ENCODE measurements at regions not wholly inside any gene's neighbourhood (a gene's known extent, or its start where the extent isn't known, plus 50 kb on each side); places are given as distances from the start of the nearest gene placed in this dataset.
"Not testable (repeated sequence)": the region's sequence is repeated elsewhere in the genome, so short reads cannot be mapped to it uniquely, and the experiment has no call there.

DNA sequence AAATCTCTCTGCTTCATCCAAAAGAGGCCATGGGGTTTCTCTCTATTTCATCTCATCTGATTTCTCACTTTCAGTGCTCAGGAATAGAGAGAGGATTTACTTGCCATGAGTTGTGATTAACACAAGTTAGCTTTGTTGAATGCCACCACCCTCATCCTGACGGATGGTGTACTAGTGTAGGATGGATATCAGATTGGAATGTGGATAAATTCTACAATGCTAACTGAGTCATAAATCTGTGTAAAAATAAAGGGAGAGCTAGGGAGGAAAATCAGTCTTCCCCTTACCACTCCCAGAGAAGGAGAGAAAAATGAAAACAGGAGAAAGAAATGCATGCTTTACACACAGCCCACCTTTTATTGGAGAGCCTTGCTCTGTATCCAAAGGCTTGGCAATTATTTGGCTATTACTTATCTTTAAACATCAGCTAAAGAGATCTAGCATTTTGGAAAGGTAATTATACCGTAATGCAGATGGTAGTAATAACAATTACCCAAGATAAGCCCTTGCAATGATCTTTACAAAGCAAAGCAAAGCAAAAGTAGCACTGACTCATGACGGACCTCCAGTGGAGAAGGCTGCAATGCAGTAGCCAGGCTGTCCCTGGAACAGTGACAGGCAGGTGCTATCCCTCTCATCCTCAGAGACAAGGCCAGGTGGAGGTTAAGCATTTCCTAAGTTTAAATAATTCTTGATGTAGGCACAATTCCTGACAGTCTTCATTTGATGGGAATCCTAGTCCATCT is 306.3 kb upstream of the PPARGC1A start:
- DNase-seq, result no peak

DNA sequence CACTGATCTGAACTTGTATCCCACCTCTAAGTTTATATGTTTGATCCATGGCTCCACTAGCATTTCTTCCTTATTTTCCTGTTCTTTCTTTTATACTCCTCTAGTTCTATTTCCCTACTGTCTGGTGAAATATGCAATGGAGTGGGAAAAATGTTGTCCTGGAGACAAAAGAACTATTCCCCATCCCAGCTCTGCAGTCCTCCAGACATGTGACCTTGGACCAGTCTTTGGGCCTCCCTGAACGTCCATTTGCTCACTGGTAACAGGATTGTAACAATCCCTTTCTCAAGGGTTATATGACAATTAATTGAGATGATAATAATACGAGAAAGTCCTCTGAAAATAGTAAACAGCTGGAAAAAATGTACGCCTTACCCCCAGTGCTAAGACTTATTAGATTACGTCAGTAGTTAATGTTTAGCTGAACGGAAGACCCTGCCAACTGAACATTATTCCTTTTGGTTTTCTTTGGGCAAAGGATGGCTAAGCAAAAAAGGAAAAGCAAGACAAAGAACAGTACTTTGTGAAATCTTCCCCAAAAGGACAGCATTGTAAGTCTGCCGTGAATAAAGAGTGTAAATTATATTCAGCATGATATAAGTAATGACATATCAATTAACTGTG is 302.3 kb upstream of the PPARGC1A start:
- DNase-seq, result no peak

DNA sequence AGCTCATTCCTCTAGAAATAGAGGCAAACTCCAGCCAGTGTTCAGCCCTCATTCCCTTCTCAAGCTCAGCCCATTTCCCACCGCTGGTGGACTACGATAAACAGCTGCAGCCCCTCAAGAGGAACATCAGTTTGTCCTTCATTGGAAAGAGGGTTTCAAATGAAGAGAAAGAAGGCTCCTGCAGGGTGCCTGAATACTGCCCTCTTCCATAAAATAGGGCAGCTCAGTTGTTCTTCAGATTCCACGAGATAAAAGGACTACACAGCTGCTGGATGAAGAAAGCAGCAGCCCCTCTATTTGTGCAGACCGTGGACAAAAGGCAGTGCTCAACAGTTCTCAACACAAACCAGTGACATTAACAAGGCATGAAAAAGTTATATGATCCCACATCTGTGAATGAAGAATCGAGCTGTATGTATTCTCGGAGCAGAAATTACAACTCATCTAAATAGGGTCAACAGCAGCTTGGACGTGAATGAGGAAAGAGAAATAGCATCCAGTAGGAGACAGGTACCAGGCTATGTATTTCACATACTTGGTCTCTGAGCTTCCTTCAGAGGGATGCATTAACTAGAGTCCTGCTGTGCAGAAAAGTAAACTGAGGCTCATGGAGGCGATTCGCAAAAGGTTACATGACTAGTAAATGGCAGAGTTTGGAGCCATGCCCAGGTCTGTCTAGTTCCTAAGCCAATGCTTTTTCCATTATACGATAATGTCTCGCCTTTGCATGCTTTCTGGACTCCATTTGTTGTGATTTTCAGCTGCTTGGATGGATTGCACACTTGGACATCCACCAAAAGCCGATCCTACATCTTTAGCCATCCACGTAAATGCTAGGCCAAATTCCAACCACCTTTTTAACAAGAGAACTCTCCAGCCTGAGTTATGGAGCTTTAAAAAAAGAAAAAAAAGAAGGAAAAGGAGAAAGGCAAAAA is 301.2 kb upstream of the PPARGC1A start:
- no peak for DNase-seq

DNA sequence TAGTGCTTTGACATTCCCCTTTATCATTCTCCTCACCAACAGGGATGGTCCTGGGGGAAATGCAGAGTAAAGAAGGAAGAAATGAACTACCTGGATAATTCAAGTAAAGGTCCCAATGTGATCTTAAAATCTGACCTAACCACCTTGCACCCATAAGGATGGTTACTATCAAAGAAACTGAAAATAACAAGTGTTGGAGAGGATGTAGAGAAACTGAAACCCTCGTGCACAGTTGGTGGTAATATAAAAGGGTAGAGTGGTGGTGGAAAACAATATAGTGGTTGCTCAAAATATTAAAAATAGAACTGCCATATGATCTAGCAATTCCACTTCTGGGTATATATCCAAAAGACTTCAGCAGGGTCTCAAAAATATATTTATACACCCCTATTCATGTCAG is 298.6 kb upstream of the PPARGC1A start:
- DNase-seq, result no peak

DNA sequence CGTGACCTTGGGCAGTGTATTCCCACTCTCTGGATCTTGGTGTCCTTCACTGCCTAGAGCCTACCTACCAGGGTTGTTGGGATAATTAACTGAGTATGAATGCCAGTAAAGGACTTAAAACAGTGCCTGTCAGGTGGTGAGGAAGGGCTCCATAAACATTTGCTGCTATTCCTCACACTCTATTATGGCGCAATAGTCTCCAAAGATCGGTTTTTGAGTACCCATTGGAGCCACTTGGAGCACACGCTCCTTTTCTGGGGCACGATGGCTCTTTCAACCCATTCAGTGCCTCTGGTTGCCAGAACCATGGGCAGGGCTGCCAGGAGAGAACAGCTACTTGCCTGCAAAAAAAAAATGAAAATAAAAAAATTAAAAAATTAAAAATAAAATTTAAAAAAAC is 296.6 kb upstream of the PPARGC1A start:
- DNase-seq, result no peak

DNA sequence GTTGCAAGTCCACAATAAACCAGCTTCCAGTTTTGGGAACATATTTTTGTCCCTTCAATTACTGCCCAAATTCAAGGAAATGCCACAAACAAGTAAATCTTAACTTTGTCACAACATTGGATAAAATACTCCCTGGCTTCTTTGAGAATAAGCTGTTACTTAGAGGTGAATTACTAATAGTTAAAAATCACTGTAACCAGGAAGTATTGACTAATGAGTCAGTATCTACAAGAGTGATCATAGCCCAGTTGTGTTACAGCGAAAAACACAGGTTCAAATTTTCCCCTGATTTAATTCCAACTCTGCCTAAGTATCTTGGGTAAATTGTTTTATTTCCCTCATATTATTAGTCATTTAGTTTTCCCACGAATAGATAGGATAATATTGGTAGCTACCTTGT is 291.2 kb upstream of the PPARGC1A start:
- DNase-seq, result no peak

DNA sequence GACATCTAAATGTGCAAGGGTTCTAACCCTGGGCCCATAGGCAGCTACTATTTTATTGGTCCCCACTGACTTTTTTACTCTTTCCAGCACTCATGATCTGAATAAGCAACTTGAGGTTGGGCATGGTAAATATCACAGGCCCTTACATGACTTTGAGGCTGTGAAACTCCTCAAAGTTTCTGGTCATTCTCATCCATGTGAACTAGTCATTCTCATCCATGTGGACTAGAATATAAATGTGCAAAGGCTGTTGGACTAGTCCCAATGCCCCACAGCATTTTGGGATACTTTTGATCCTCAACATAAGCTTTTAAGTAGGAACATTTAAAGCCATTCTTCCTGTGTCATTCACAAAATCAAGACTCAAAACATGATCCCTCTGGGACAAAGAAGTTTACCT is 290.7 kb upstream of the PPARGC1A start:
- no peak for DNase-seq

DNA sequence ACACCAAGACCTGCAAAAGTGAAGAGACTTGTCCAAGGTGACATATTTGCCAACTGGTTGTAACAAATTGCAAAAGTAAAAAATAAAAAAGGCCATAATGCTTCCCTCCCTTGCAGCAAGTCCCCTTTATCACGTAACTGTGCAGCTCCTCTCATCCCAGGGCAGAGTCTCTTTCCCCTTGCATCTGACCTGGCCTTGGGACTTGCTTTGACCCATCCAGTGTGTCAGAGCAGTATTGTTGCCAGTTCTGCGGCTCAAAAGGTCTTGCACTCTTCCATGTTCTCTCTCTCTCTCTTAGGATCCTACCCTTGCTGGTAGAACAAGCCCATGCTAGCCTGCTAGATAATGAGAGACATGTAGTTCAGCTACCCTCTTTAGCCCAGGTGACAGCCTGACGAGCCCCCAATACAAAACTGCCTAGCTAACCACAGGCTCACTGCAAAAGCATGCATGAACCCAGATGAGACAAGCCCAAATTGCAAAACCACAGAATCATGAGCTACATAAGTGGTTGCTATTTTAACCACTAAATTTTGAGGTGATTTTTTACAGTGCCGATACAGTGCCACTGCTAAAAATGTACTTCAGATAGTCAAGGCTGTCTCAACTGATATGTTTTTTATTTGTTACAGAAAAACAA is 289.5 kb upstream of the PPARGC1A start:
- no peak for DNase-seq

DNA sequence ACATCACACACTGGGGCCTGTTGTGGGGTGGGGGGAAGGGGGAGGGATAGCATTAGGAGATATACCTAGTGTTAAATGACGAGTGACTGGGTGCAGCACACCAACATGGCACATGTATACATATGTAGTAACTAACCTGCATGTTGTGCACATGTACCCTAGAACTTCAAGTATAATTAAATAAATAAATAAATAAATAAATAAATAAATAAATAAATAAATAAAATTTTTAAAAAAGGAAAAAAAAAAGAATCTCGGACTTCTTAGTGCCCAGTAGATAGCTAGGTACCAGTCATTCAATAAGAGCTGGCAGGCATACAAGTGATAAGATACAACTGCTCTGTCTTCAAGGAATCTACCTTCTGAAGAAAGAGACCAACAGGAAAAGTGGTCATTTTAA is 287.6 kb upstream of the PPARGC1A start:
- DNase-seq, result not testable (repeated sequence)

DNA sequence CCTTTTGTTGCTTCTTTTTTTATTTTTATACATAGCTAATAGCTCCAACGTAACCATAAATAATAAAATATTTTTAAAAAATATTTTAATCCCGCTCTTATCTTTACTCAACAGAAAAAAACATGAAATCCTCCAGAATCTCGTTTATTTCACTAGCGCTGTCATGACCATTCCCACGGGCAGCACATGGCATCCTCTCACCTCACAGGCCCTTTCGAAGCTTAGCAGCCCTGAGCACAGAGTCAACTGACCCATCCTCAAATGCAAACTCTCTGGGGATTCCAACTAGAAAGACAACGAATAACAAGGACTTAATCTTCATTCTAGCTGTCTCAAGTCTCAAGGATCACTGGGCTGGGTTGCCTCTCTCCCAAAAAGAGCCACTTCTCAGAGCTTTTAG is 285.9 kb upstream of the PPARGC1A start:
- no peak for DNase-seq

DNA sequence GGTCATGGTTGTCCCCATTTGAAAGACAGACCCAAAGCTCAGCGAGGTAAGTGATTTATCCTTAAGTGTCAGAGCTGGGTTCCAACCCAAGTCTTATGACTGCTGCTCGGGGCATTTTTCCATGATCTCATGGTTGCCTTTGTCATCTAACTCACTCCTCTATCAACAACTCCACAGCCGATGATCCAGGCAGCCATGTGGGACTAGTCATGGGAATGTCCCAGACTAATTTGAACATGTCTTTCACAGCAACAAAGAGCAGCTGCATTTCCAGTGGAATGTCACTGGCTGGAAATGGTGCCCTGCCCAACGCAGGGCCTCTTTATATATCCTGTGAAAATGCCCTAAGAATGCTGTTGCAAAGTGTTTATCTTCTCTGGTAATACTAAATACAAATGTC is 284.8 kb upstream of the PPARGC1A start:
- no peak for DNase-seq

DNA sequence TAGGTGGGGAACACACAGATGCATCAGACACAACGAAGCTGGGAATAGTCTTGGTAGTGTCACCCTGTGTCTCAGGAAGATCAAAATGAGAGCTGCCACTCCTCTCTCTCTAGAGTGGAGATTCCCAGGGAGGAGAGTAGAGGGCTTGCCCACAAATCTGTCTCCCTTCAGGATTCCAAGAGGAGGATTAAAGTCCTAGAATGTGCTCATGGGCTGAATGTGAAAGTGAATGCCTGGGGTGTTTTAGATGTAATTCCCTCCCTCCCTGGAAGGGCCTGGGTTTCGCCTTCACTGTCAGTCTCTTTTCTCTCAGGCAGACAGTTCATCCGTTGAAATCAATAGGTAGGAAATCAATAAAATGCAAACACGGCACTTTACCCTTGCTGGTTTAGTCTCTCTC is 282.6 kb upstream of the PPARGC1A start:
- DNase-seq, result no peak

DNA sequence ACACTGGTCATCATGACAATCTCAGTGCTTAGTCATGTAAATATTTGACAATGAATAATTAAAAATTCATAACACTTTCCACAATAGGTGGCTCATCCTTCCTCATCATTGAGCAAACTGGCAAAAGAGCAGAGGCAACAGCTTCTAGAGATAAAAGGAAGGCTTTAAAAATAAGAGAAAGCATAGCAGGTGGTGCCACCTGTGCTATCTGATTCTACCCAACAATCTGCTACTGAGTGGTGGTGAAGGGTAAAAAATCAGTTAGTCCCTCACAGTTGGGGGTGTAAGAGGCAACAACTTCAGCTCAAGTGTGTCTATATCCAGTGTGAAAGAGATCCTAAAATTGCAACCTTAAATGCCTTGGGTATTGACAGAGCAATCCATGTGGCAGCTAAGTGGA is 280.1 kb upstream of the PPARGC1A start:
- DNase-seq, result no peak

DNA sequence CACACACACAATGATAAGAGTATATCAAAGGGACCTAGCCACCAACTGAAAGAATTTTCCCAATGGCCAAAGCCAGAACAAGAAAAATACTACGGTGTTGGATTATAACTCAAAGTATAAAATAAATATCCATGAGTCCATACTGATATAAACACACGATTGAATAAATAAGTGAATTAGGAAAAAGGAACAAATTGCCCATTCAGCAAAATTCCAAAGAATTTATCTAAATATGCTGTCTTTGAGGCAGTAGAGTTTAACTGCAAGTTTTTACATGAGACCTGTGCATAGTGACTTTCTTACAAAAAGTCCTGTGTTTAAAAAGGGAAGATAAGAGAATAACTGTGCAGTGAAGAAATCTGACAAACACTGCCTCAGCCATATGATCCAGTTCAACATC is 278.8 kb upstream of the PPARGC1A start:
- DNase-seq, result no peak

DNA sequence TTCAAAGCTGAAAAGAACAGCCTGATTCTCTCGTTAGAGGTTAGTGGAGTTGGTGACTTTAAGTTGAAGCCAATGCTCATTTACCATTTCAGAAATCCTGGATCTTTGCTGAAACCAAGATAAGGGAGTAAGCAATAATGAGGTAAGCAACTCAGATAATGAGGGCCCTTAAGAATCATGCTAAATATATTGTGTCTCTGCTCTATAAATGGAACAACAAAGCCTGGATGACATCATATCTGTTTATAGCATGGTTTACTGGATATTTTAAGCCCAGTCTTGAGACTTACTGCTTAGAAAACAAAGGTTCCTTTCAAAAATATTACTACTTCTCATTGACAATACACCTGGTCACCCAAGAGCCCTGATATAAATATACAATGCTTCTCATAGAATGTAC is 276.7 kb upstream of the PPARGC1A start:
- DNase-seq, result no peak

DNA sequence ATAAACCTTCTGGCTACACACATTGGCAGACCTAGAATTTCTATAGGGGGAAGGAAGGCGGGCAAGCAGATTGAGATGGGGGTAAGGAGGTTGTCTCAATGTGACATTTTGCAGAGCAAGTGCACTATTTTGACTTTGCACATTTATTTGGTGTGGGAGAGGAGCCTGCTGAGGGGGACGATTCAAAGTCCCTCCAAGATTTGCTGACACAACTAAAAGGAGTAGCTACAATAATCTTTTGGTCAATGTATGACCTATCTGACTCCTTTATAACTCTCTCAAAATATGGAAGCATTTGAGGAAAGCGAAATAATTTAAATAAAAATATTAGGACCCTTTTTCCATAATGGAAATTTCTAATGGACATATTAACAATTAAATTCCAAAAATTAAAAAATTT is 274.9 kb upstream of the PPARGC1A start:
- DNase-seq, result no peak

DNA sequence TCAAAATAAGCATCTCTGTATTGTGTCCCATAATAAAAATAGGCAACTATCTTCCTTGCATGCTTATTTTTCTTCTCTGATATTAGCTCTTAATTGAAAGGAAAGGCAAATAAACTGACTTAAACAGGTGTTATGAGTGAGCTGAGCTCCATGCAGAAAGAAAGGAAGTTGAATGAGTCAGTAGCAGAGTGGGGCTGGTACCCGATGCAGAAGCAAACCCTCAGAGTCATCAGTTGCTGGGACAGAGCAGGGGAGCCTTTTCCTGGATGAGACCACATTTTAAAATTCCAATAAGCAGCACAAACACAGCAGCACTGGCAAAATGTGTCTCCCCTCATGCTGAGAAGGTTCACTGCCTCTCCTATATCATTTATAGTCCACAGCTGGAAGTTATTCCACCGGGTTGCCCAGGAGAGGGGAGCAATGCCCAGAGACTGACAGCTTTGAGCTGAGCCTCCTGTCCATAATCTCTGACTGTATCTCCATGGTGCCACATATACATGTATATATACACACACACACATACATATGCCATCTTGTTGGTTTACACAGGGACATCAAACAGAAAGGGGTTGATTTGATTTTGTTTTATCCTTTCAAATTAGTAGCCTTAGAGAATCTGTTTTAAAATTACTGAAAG is 274.3 kb upstream of the PPARGC1A start:
- DNase-seq, result no peak

DNA sequence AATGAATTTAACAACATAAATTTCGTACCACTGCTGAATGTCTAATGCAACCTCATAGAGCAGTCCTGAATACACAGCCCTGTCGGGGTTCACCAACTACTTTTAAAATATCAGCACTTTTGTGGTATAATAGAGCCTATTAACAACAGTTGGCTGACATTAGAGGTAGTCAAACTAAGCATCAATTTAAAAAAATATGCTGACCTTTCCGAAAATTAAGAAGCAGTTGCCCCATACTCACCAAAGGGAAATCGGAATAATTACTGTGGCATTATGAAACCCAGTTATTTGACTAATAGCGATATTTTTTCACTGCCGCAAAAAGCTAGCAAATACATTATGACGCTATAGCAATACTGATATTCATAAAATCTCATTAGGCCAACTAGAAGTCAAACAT is 273.5 kb upstream of the PPARGC1A start:
- DNase-seq, result no peak

DNA sequence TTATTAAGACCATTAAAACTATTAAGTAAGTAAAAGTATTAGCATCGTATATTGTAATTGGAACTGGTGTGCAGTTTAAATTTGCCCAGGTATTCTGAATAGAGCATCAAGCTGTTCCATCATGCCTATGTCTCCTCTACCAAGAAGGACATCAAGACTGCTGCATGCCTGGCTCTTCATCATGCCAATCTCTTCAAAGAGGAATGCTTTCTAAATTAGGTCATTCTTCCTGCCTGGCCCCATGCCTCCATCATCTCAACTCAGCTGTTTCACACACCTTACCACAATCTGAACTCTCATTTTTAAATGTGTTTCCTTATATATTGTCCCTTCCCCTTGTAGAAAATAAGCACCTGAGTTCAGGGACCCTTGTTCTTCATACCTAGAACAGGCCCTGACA is 270.5 kb upstream of the PPARGC1A start:
- no peak for DNase-seq

DNA sequence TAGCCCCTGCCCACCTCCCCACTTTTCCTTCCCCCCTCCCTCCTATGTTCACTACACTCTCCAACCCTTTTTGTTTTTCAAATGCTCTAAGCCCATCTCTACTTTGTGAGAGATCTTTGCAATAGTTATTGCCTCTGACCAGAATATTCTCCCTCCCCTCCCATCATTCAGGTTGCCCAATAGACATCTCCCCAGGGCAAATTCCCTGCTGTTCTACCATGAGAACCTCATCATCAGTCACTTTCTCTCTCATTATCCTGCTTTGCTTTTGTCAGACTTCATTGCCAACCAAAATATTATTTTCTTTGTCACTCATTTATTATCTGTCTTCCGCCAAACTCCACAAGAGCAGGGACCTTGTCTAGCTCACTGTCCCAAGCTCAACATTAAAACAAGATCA is 268.2 kb upstream of the PPARGC1A start:
- no peak for DNase-seq

DNA sequence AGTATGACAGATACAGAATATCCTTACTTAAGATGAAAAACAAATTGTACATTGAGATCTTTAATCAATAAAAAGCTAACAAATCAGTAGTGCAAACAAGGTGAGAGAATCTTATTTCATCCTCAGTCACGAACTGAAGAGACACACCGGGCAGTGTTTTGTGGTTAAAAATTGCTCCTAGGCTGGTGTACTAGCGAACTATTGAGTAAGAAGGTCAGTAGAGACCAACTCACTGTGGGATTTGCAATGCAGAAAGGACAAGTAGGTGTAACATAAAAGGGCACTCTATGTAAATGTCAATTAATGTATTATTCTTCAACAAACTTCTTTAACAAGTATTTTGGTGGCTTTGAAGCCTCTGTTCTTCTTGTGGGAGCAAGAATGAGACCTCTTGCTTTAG is 260.2 kb upstream of the PPARGC1A start:
- no peak for DNase-seq

DNA sequence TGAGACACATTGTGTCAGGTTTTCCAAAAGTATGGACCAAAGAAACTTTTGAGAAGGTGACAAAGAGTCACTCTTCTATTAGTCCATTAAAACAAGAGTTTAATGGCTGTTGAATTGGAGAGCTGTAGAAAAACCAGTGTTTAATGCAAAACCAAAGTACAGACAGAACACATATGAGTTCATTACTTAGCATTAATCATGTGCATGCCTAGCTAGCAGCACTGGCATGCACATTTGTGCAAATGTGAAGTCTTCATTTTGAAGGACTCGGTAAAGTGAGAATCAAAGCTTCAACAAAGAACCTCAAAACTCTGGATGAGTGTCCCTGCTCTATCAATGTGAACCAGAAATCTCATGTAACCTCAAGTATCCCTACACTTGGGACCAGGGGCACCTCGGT is 256.3 kb upstream of the PPARGC1A start:
- no peak for DNase-seq

DNA sequence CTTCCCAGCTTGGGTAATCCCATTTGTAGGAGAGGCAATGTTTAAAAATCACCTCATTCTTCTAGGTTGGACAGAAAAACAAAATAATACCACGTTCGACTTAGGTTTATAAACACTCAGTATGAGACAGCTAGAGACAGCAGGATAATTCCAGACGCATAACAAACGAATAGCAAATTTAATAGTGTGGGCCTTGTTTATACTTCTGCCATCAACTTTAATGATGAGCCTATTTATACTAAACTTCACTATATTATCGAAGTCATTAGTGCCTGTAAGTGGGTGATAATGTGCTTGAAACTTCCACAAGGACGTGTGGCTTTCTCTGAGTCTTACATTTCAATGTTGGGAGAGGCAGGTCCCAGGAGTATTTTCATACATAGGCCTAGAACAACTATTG is 255.7 kb upstream of the PPARGC1A start:
- no peak for DNase-seq
